SJCRH30 (cell line): ENCODE measurements at regions not wholly inside any gene's neighbourhood (a gene's known extent, or its start where the extent isn't known, plus 50 kb on each side); places are given as distances from the start of the nearest gene placed in this dataset.
"Not testable (repeated sequence)": the region's sequence is repeated elsewhere in the genome, so short reads cannot be mapped to it uniquely, and the experiment has no call there.

Experiments
- DNase-seq, 2 experiments: peaks; one replicate each; pipeline ENCODE4 v3.0.0-alpha.2; 2015 to 2020
- H3K27ac ChIP-seq: fragments of 250-450 bp; sonication (Bioruptor Pico); 2 replicates; pipeline ENCODE4 v1.5.1; 2020; ENCODE audit warnings: mild to moderate bottlenecking, moderate library complexity
- H3K27me3 ChIP-seq: fragments of 250-450 bp; sonication (Bioruptor Pico); 2 replicates; pipeline ENCODE4 v1.5.1; 2020; ENCODE audit warnings: mild to moderate bottlenecking, moderate library complexity
- H3K36me3 ChIP-seq: fragments of 250-450 bp; sonication (Bioruptor Pico); 2 replicates; pipeline ENCODE4 v1.5.1; 2020; ENCODE audit warnings: mild to moderate bottlenecking, moderate library complexity
- H3K4me1 ChIP-seq: fragments of 250-450 bp; sonication (Bioruptor Pico); 2 replicates; pipeline ENCODE4 v1.5.1; 2020; ENCODE audit warnings: mild to moderate bottlenecking, moderate library complexity
- H3K4me3 ChIP-seq: fragments of 250-450 bp; sonication (Bioruptor Pico); 2 replicates; pipeline ENCODE4 v1.5.1; 2020; ENCODE audit warnings: mild to moderate bottlenecking, moderate library complexity
- H3K9me3 ChIP-seq: fragments of 250-450 bp; sonication (Bioruptor Pico); replicated peaks from 2 replicates; pipeline ENCODE4 v1.5.1; 2020; ENCODE audit warnings: mild to moderate bottlenecking, moderate library complexity

- Histone ChIP-seq H3K9me3 (no peaks in the 10 kb centered on the region), H3K4me3 (no peak overlapping the region), H3K27ac (no peak overlapping the region), H3K36me3 (no peaks in the 10 kb centered on the region), H3K4me1 (no peaks in the 10 kb centered on the region), H3K27me3 (no peaks in the 10 kb centered on the region)
- no peak for DNase-seq
Measured at GRCh38 chr1:185556561-185556960, 177.6 kb upstream of the HMCN1 start.

GRCh38 chr1:185555743-185556142 lies 178.4 kb upstream of the HMCN1 start:
- Histone ChIP-seq H3K36me3 (no peaks in the 10 kb centered on the region), H3K9me3 (no peaks in the 10 kb centered on the region), H3K4me1 (no peaks in the 10 kb centered on the region), H3K27ac (no peak overlapping the region), H3K27me3 (no peaks in the 10 kb centered on the region), H3K4me3 (no peak overlapping the region)
- no peak for DNase-seq

GRCh38 chr1:185551008-185551407 lies 183.2 kb upstream of the HMCN1 start:
- no peaks in the 10 kb centered on the region for H3K36me3 ChIP-seq
- no peaks in the 10 kb centered on the region for H3K4me1 ChIP-seq
- H3K27me3 ChIP-seq, result no peaks in the 10 kb centered on the region
- H3K27ac ChIP-seq, result no peak overlapping the region
- DNase-seq, result no peak
- no peak overlapping the region for H3K4me3 ChIP-seq
- H3K9me3 ChIP-seq, result no peaks in the 10 kb centered on the region

GRCh38 chr1:185549906-185550305 lies 184.3 kb upstream of the HMCN1 start:
- no peaks in the 10 kb centered on the region for H3K27me3 ChIP-seq
- no peaks in the 10 kb centered on the region for H3K36me3 ChIP-seq
- H3K4me3 ChIP-seq, result no peak overlapping the region
- no peaks in the 10 kb centered on the region for H3K4me1 ChIP-seq
- no peak overlapping the region for H3K27ac ChIP-seq
- no peaks in the 10 kb centered on the region for H3K9me3 ChIP-seq
- no peak for DNase-seq

GRCh38 chr1:185546029-185546428 lies 188.2 kb upstream of the HMCN1 start:
- H3K9me3 ChIP-seq, result no peaks in the 10 kb centered on the region

GRCh38 chr1:185541871-185542301 lies 192.3 kb upstream of the HMCN1 start:
- no peaks in the 10 kb centered on the region for H3K4me1 ChIP-seq
- H3K36me3 ChIP-seq, result no peaks in the 10 kb centered on the region
- H3K4me3 ChIP-seq, result no peak overlapping the region
- H3K27me3 ChIP-seq, result no peaks in the 10 kb centered on the region
- H3K27ac ChIP-seq, result no peak overlapping the region
- no peaks in the 10 kb centered on the region for H3K9me3 ChIP-seq
- no peak for DNase-seq

More at GRCh38 chr1:185546029-185546428, 188.2 kb upstream of the HMCN1 start:
- DNase-seq, result no peak
- no peaks in the 10 kb centered on the region for H3K36me3 ChIP-seq
- no peaks in the 10 kb centered on the region for H3K27me3 ChIP-seq
- H3K27ac ChIP-seq, result no peak overlapping the region
- no peaks in the 10 kb centered on the region for H3K4me1 ChIP-seq
- H3K4me3 ChIP-seq, result no peak overlapping the region

GRCh38 chr1:185540295-185540694 lies 193.9 kb upstream of the HMCN1 start:
- no peaks in the 10 kb centered on the region for H3K9me3 ChIP-seq
- H3K27me3 ChIP-seq, result no peaks in the 10 kb centered on the region
- DNase-seq, result no peak
- H3K27ac ChIP-seq, result no peak overlapping the region
- no peak overlapping the region for H3K4me3 ChIP-seq
- H3K36me3 ChIP-seq, result no peaks in the 10 kb centered on the region
- no peaks in the 10 kb centered on the region for H3K4me1 ChIP-seq

GRCh38 chr1:185539277-185539943 lies 194.8 kb upstream of the HMCN1 start:
- Histone ChIP-seq H3K36me3 (no peaks in the 10 kb centered on the region), H3K27ac (no peak overlapping the region), H3K27me3 (no peaks in the 10 kb centered on the region), H3K9me3 (no peaks in the 10 kb centered on the region), H3K4me3 (no peak overlapping the region), H3K4me1 (no peaks in the 10 kb centered on the region)
- DNase-seq, result no peak

- H3K27me3 ChIP-seq, DNase-seq, H3K36me3 ChIP-seq, H3K9me3 ChIP-seq, H3K4me3 ChIP-seq, H3K4me1 ChIP-seq, H3K27ac ChIP-seq: not testable (repeated sequence)
Measured at GRCh38 chr1:185538309-185538898, 195.8 kb upstream of the HMCN1 start.

GRCh38 chr1:185537596-185537995 lies 196.6 kb upstream of the HMCN1 start:
- Histone ChIP-seq H3K9me3 (no peaks in the 10 kb centered on the region), H3K27me3 (no peaks in the 10 kb centered on the region), H3K27ac (no peak overlapping the region), H3K36me3 (no peaks in the 10 kb centered on the region), H3K4me1 (no peaks in the 10 kb centered on the region), H3K4me3 (no peak overlapping the region)
- DNase-seq, result no peak

GRCh38 chr1:185536165-185536920 lies 197.8 kb upstream of the HMCN1 start:
- Histone ChIP-seq H3K4me1 (no peaks in the 10 kb centered on the region), H3K36me3 (no peaks in the 10 kb centered on the region), H3K4me3 (no peak overlapping the region), H3K27me3 (no peaks in the 10 kb centered on the region), H3K27ac (no peak overlapping the region), H3K9me3 (no peaks in the 10 kb centered on the region)
- DNase-seq, result no peak

GRCh38 chr1:185535621-185536020 lies 198.6 kb upstream of the HMCN1 start:
- DNase-seq, result no peak
- Histone ChIP-seq H3K4me3 (no peak overlapping the region), H3K27ac (no peak overlapping the region), H3K4me1 (no peaks in the 10 kb centered on the region), H3K36me3 (no peaks in the 10 kb centered on the region), H3K27me3 (no peaks in the 10 kb centered on the region), H3K9me3 (no peaks in the 10 kb centered on the region)

GRCh38 chr1:185534801-185535200 lies 199.4 kb upstream of the HMCN1 start:
- H3K4me3 ChIP-seq, result no peak overlapping the region
- H3K36me3 ChIP-seq, result no peaks in the 10 kb centered on the region
- no peaks in the 10 kb centered on the region for H3K9me3 ChIP-seq
- H3K27ac ChIP-seq, result no peak overlapping the region
- H3K4me1 ChIP-seq, result no peaks in the 10 kb centered on the region
- no peaks in the 10 kb centered on the region for H3K27me3 ChIP-seq
- no peak for DNase-seq

- no peak overlapping the region for H3K4me3 ChIP-seq
- H3K36me3 ChIP-seq, result no peaks in the 10 kb centered on the region
- H3K9me3 ChIP-seq, result no peaks in the 10 kb centered on the region
- no peak overlapping the region for H3K27ac ChIP-seq
- DNase-seq, result no peak
- H3K27me3 ChIP-seq, result no peaks in the 10 kb centered on the region
- no peaks in the 10 kb centered on the region for H3K4me1 ChIP-seq
Measured at GRCh38 chr1:185533596-185533995, 200.6 kb upstream of the HMCN1 start.

- Histone ChIP-seq H3K4me3 (no peak overlapping the region), H3K27me3 (no peaks in the 10 kb centered on the region), H3K36me3 (no peaks in the 10 kb centered on the region), H3K27ac (no peak overlapping the region), H3K9me3 (no peaks in the 10 kb centered on the region), H3K4me1 (no peaks in the 10 kb centered on the region)
- no peak for DNase-seq
Measured at GRCh38 chr1:185532856-185533255, 201.3 kb upstream of the HMCN1 start.
